HG02970 (cell line): ENCODE measurements at regions not wholly inside any gene's neighbourhood (a gene's known extent, or its start where the extent isn't known, plus 50 kb on each side); places are given as distances from the start of the nearest gene placed in this dataset.
"Not testable (repeated sequence)": the region's sequence is repeated elsewhere in the genome, so short reads cannot be mapped to it uniquely, and the experiment has no call there.

Source experiments
- ATAC-seq: cut with Tn5 transposase; IDR thresholded peaks from one replicate; pipeline ENCODE4 v1.9.1; 2021; ENCODE audit warnings: mild to moderate bottlenecking, moderate library complexity, moderate number of reproducible peaks; ENCODE audit not compliant: unreplicated experiment, low FRiP score

DNA sequence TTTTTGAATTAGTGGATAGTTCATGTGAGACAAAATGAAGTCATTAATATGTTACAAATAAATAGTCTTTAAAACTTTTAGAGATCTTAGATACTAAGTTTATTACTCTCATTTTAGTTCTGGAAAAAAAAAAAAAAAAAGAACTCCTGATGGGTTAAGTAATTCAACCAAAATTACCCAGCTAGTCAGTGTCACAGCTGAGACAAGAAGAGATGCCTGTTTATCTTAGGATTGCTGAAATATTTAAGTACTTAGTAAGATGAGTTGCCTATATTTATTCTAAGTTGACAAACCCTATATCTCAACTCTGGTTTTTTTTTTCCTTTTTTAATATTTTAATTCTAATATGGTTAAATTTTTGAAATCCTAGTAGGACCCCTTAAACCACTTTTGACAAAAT lies 781.0 kb upstream of the LRRN3 start:
- ATAC-seq: no peak

DNA sequence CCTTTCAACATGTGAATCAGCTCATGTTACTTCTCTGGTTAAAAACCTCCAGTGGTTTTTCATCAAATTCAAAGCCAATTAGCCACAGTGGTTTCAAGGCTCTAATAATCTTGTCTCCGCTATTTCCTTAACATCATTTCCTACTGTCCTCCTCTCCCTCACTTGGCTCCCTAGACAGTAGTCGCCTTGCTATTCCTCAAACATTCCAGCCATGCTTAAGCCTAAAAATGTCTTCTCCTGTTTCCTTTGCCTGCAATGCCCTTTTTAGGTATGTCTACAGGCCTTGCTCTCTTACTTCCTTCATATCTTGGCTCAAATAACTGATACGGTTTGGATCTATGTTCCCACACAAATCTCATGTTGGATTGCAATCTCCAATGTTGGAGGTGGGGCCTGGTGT lies 779.4 kb upstream of the LRRN3 start:
- no peak for ATAC-seq

DNA sequence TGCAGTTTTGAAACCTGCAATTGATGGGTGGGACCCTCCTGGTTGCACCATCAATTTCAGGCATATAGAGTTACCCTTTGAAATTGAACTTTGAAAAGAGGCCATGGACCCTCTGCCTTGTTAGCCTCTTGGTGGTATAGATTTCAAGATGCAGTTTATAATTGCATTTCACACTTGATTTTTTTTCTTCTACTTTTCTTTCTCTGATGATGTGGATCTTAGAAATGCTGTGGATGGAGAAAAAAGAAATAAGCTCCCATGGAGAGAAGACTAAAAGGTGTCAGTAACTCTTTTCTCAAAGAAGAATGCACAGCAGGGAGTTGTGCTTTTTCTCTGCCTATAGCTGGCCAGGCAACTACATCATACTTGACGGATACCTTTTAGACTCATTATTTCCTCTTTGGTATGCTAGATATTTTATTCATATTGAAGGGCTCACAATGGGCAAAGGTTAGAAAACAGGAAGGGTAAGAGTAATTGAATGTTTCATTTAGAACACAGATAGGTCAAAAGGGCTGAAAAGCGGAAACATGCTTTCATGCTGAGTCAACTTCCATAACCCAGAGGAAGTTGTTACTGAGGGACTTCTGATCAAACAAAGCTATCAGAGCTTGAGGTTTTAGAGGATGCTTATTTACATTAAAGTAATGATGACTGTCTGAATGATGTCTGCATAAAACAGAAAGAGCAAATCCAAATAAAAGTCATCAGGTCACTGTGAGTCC lies 773.2 kb upstream of the LRRN3 start:
- ATAC-seq: no peak

DNA sequence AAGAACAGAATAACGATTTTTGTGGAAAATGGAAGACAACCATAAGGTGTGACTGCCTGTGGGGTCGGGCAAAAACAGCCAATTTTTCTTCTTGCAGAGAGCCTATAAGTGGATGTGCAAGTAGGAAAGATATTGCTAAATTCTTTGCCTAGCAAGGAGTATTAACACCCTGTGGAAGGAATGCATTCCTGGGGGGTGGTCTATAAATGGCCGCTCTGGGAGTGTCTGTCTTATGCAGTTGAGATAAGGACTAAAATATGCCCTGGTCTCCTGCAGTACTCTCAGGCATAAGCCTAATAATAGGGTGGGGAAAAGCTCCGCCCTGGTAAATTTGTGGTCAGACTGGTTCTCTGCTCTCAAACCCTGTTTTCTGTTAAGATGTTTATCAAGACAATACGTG lies 770.6 kb upstream of the LRRN3 start:
- ATAC-seq: not testable (repeated sequence)

DNA sequence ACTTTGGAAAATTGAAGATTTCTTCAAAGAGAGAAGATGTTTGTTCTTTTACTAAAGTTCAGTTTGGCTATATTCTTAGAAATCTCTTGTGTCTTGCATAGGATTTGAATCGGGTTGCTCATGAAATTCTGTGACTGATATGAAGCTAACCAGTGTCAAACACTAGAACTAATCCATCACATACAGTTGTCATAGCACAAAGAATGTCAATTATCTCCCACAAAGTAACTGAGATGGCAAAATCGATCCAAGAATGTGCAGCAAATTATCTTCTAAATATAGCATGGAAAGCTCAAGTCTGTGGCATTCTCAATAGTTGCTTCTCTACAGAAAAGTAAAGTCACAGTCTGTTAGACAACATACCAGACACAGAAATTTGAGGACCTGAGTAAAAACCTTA lies 768.1 kb upstream of the LRRN3 start:
- ATAC-seq: no peak

DNA sequence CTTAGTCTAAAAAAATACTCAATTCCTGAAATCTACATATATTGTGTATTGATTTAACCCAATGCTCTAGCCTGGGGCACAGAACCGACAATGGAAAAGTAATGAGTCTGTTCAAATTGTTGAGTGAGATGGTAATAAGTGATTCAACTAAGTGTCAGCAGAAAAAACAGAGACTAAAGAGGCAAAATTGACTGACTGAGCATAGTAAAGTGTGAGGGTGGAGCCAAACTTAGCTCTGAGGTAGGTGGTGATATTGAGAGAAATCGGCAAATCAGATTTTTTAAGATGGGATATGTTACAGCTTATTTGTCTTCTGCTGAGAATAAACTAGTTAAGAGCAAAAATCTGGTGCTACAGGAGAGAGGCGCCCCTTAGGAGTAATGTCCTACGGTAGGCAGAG lies 764.0 kb upstream of the LRRN3 start:
- ATAC-seq: no peak

DNA sequence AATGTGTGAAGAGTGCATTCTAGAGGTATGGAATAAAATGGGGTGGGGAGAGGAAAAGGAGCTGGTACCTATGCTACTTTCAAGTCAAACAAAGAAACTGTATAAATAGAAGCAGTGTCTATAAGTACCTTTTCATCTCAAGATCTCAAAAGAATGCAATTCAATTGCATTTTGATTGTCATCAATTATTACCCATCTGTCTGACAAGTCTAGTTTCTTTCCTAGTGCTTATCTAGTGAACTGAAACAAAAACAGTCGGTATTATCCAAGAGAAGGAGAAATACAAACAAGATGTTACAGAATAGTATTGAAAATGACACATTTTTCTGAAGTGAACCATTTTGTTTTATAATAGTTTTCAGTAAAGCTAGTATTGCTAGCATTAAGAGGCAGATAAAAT lies 754.5 kb upstream of the LRRN3 start:
- no peak for ATAC-seq

DNA sequence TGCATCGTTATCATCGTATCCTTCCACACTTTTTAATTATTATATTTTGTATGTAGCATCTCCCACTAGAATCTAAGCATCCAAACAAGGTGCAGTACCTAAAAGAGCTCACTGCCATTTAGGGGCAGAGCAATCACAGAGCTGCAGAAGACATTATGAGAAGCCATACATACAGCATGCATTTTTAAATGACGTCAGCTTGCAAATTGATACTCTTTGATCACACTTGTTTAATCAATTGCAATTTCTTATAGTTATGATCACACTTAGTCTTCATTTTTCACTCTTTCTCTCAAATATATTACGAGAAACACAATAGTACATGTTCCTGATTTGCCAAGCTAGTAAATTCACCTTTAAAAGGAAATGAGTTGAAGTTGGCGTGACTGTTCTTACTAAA lies 753.3 kb upstream of the LRRN3 start:
- no peak for ATAC-seq

DNA sequence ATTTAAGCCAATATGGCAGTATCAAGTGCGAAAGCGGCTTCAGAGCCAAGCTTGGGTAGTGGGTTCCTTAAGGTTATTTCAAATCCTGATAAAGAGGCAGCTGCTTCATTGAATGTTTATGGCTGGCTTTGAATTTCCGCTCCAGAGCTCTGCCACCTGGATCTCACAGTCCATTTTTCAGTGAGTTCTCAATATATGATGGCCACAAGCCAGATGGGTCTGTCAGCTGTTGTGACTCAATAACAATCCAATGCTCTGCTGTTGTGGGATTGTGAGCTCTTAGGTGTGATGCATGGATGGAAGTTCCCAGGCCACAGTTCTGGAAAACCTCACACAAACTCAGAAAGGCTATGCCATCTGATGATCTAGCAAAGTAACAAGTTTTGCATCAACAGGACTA lies 743.8 kb upstream of the LRRN3 start:
- ATAC-seq: no peak

DNA sequence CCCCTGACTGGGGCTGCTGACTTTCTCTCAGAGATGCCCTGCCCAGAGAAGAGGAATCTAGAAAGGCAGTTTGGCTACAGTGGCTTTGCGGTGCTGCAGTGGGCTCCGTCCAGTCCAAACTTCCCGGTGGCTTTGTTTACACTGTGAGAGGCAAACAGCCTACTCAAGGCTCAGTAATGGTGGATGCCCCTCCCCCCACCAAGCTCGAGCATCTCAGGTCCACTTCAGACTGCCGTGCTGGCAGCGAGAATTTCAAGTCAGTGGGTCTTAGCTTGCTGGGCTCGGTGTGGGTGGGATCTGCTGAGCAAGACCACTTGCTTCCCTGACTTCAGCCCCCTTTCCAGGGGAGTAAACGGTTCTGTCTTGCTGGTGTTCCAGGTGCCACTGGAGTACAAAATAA lies 734.5 kb upstream of the LRRN3 start:
- ATAC-seq: no peak

DNA sequence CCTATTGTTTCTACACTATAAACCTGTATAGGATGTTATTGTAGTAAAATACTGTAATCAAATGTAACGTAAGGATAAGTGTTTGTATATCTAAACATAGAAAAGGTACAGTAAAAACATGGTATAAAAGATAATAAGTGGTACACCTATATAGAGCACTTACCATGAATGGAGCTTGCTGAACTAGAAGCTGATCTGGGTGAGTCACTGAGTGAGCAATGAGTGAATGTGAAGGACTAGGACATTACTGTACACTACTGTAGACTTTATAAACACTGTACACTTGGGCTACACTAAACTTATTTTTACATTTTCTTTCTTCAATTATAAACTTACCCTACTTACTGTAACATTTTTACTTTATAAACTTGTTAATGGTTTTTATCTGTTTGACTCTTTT lies 732.9 kb upstream of the LRRN3 start:
- ATAC-seq: no peak

DNA sequence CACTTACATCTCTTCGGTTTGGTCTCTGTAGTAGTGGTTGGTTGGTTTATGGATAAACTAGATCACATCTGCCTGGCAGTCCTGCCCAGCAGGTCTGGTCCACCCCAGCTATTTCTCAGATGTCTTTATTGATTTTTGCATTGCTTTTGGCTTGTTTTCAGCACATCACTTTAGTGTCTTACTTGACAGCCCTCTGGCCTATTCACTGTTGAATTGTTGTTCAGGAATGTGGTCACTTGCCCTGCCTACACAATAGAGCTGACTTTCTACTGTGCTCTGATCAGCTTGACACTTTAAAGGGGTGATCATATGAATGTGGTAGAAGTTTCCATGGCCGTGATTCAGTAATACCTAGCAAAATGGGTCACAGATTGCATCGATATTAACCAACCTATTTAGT lies 719.2 kb upstream of the LRRN3 start:
- no peak for ATAC-seq

DNA sequence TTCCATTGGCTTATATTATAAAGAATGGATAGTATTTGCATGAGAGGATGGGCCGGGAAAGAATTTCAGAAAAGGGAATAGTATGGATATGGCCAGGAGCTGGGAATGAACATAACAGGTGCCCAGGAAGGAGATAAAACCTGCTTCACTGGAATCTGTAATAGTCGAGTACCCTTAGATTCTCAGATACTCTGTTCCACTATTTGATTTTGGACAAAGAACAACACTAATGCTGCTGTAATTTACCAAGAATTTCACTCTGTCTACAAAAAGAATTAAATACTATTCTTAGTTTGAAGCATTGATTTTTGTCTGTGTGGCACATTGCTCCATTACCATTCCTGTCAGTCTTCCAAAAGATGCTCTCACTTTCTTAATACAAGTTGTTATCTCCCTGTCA lies 718.2 kb upstream of the LRRN3 start:
- ATAC-seq: no peak

DNA sequence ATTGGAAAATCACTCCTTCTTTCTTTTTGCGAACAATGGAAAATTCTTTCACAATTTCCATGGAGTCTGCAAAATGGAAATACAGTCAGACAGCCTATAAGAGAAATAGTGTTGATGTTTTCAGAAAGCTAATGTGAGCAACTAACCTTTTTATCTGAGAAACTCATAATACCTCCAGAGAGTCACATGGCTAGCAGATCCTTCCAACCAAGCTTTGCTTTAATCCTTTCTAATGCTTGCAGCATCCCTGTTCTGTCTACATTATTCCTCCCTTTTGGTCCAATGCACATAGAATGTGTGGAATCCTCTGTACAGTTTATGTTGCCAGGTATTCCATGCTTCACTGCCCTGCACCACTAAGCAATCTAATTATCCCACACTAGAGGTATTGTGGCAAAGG lies 717.5 kb upstream of the LRRN3 start:
- ATAC-seq: no peak

DNA sequence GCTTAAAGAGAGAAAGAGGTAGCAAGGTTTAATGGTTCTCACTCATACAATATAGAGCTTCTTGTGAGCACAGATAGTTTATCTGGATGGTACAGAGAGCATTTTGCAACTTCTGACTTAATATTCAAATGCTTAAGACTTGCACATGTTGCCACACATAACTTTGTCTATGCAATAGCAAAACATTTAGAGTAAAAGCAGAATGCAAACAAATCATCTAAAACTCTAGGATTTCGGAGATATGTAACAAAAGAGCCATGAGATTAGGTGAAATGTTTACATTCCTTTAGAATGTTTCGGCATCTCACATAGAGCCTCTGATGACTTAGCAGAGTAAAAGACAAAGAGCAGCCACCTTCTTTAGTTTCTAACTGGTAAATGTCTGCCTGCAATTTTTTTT lies 717.1 kb upstream of the LRRN3 start:
- ATAC-seq: no peak

DNA sequence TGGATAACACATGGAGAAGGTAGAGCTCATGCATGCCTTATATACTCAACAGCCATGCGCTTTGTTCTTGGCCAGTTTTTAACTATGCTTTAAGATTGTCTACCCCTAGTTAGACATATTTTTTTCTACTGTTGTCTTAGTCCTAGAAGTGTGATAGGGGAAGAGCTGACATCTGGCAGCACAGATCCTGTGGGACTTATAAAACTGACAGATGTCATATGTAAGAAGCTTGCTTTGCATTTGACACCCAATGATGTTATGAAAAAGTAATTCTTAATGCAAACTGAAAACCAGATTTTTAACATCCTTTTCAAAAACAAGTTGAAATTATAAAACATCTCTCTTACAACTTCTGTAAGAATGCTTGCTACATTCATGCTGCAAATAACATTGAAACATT lies 715.9 kb upstream of the LRRN3 start:
- ATAC-seq: no peak

DNA sequence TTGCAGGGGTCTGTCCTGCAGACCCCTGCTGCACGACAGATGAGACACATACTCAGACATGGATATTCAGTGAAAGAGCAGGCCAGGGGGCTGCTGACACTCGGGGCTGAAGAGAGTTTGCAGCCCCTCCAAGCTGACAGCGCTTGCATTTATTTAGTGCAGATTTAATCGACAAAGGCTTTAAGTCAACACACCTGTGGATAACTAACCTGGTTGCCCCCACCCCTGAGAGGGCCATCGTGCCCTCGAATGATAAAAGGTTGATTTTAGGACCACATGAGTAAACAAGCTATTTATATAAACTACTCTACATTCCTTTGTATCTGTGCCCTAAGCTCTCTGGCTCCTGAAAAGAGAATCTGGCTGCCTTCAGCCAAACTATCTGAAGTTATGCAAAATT lies 708.2 kb upstream of the LRRN3 start:
- no peak for ATAC-seq

DNA sequence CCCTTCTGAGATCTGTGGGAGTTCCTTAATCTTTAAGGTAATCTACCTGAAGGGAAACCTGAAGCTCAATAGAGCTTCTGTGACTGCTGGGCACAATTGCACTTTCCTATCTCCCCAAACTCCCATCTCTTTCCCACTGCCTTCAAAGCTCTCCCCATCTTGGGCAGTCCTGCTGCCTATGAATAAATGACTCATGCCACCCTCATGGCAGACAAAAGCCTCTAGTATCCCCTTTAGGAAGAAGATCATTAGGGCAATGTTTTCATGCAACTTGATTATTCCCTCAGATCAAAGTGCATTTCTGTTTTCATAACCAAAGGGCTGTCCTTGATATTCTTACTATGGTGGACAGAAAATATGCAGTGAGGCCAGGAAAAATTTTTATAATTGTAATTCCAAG lies 704.9 kb upstream of the LRRN3 start:
- no peak for ATAC-seq

DNA sequence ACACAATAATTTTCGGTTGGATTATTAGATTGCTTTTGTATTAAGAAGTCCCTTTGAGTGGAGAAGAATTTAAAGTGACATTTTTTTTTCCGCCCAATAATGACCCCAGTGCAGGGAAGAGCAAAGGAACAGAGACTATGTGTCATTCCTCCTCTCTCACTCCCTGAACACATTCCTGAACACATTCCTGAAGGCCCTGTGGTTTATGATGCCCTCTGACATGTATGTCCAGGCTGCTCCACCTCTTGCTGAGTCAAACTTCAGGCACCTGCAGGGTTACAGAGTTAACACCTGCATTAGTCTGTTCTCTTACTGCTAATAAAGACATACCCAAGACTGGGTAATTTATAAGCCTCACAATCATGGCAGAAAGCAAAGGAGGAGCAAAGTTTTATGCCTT lies 704.0 kb upstream of the LRRN3 start:
- ATAC-seq: no peak

DNA sequence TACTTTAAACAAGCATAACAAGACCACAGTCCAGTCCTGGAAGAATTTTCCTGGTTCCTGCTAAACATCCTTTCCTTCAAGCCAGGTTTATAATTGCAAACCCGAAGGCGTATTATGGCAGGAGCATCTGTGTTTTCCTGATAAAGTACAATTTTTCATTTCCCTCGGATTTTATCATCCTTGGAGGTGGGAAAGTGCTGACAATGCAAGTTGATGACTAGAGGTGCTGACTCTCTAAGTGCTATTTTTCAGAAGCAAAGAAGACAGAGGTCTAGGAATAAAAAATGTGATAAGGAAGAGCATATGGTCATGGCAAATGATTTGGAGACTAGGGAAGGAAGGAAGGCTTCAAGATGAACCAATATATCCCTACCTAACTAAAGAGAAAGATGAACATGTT lies 703.2 kb upstream of the LRRN3 start:
- no peak for ATAC-seq

DNA sequence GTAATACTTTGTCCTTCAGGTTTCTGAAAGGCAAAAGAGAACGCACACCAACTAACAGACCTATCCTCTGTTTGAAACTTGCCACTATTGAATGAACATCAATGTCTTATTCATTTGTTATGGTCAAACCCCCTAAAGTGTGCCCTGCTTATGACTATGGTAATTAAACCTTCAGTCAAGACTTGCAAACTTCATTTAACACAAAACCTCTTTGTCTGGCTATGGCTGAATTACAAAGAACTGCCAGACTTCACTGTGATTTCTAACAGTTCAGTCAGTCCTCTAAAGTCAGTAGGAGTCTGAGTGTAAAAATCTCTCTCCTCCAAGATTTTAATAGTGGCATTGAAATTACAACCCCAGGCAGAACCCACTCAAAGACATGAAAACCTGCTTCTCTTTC lies 702.5 kb upstream of the LRRN3 start:
- no peak for ATAC-seq

DNA sequence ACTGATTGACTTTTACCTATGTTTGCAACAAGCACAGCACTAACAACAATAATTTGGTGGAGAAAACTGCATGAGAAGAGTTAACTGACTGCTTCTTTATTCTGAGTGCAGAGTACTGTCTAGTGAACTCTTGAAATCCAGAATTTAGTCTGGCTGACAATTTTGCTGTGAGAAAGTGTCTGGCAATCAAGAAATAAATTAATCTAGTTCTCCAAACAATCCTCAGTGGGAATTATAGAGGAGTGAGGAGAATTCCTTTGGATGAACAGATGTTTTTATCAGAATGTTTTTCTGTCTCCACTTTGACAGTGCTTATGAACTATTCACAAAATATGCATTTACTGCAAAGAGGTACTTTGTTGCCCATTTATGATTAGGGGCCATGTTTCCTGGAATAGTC lies 694.9 kb upstream of the LRRN3 start:
- no peak for ATAC-seq
